ENCODE measurements at regions not wholly inside any gene's neighbourhood (a gene's known extent, or its start where the extent isn't known, plus 50 kb on each side); places are given as distances from the start of the nearest gene placed in this dataset.
A peak's percentile ranks its signal among the peaks of the same experiment; 100 is the strongest.

DNA sequence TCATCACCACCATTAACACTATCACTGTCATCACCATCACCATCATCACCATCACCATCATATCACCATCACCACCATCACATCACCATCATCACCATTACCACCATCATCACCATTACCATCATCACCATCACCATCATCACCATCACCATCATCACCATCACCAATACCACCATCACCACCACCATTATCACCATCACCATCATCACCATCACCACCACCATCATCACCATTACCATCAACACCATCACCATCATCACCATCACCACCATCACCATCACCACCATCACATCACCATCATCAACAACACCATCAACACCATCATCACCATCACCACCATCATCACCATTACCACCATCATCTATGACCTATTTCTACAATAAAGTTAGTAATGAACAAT is 86.1 kb upstream of the PDE10A start:
- DNase-seq (ENCODE audit: low read depth) = no peak

- DNase-seq (ENCODE audit: low read depth) = no peak
These were observed 85.3 kb upstream of the PDE10A start for GRCh38 chr6:165748390-165748789.

GRCh38 chr6:165747963-165748362 is 84.9 kb upstream of the PDE10A start:
- no peak for DNase-seq (ENCODE audit: low read depth)

GRCh38 chr6:165746331-165746730 is 83.3 kb upstream of the PDE10A start:
- DNase-seq (ENCODE audit: low read depth) = no peak

GRCh38 chr6:165745492-165745891 is 82.5 kb upstream of the PDE10A start:
- DNase-seq (ENCODE audit: low read depth) = no peak

GRCh38 chr6:165744555-165745228 is 81.7 kb upstream of the PDE10A start:
- DNase-seq (ENCODE audit: low read depth) = peak; percentile 70

- DNase-seq (ENCODE audit: low read depth) = no peak
These were observed 80.4 kb upstream of the PDE10A start for GRCh38 chr6:165743366-165743898.

DNA sequence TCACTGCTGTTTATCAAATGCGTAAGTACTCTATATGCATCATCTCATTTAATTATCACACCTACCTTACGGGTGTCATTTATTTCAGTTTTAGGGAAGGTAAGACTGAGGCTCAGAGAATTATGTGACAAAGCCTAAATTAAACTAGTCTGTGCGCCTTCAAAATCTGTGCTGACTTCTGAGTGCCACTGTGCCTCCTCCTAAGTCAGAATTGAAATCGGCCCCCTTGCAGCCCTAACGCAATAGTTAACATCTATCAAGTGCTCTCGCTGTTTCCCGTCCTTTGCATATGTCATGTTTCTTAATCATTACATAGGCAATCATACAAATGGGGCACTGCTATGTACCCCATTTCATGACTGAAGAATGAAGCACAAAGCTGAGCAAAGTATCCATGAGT is 79.0 kb upstream of the PDE10A start:
- DNase-seq (ENCODE audit: low read depth) = no peak

GRCh38 chr6:165737396-165737795 is 74.4 kb upstream of the PDE10A start:
- DNase-seq (ENCODE audit: low read depth) = no peak

DNA sequence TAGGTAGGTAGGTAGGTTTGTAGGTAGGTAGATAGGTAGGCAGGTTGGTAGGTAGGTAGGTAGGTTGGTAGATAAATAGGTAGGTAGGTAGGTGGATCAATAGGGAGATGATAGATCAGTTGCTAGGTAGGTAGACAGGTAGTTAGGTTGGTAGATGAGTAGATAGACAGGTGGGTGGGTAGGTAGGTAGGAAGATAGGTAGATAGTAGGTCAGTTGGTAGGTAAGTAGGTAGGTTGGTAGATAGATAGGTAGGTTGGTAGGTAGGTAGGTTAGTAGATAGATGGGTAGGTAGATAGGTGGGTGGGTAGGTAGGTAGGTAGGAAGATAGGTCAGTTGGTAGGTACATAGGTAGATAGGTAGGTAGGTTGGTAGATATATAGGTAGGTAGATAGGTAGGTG is 72.0 kb upstream of the PDE10A start:
- no peak for DNase-seq (ENCODE audit: low read depth)

DNA sequence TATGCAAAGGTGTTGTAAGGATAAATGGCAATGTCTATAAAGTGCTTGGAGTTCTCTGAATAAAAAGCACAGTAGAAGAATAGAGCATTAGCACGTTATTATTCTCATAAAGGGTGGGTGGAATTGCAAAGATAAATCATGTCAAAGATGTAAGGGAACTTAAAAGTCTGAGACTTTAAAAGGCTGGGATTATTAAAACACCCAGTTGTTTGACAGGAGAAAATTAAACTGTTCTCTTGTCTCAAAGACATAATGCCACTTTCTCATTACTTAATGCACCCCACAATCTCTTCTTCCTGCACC is 70.4 kb upstream of the PDE10A start:
- no peak for DNase-seq (ENCODE audit: low read depth)

GRCh38 chr6:165732696-165733488 is 69.9 kb upstream of the PDE10A start:
- no peak for DNase-seq (ENCODE audit: low read depth)

DNA sequence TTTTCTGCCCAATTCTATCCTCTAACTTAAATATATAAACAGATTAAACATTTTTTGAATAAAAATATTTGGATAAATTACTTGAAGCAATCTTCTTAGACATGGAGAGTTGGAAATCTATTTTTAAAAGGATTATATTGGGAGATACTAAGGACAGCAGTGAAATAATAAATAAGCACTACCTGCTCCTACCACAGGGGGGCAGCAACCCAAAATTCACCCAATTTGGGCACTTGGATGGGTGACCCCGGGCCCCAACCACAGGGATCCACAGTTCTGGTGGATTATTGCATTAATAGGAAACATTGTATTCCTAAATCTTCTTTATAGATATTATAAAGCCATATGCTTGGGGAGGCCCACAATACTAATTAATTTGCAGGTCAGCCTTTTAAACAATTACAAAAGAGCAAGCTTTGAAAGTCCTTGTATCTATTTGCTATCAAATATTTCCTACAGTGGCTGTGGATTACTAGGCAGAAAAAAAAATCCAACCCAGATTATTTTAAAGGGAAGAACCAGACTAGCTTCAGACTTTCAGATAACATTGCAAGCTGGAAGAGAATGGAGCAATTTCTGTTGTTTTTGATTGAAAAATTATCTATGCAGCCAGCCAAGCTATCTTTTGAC is 66.4 kb upstream of the PDE10A start:
- DNase-seq (ENCODE audit: low read depth) = no peak

GRCh38 chr6:165728216-165728615 is 65.2 kb upstream of the PDE10A start:
- no peak for DNase-seq (ENCODE audit: low read depth)

DNA sequence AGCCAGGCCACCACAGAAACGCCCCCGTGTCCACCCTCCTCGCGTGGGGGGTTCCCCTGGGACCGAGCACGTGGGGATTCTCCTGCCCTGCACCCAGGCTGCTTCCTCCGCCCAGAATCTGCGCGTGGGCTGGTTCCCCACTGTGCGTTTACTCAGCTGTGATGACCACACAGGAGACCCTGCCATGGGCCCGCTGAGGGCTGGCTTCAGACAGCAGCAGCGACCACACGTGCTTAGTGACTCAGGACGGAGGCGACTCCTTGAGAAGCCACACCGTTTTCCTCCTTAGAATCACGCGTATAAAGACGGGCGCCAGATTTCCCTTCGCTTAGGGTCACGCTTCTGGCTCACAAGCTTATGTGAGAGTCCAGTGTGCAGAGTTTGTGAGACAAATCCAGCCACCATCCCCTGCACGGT is 63.9 kb upstream of the PDE10A start:
- no peak for DNase-seq (ENCODE audit: low read depth)

- DNase-seq (ENCODE audit: low read depth) = no peak
These were observed 63.3 kb upstream of the PDE10A start for GRCh38 chr6:165726290-165726875.

GRCh38 chr6:165725201-165725600 is 62.2 kb upstream of the PDE10A start:
- DNase-seq (ENCODE audit: low read depth) = no peak

DNA sequence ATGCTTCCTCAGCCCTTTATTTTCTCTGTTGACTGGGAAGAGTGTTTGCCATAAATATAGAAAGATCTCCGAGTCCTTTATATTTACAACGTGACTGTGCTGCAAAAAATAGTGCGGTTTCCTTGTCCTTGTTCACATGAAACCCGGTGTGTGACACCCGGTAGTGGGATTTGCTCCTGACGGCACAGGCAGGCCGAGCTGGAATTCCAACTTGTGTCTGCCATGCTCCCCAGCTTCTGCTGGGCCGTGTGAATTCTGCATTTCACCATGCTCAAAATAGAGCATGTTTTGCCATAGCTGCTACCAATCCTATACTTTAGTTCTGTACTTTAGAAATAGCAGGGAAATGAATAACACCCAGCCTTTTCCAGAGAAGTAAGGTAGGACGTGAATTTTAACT is 60.3 kb upstream of the PDE10A start:
- DNase-seq (ENCODE audit: low read depth) = no peak

DNA sequence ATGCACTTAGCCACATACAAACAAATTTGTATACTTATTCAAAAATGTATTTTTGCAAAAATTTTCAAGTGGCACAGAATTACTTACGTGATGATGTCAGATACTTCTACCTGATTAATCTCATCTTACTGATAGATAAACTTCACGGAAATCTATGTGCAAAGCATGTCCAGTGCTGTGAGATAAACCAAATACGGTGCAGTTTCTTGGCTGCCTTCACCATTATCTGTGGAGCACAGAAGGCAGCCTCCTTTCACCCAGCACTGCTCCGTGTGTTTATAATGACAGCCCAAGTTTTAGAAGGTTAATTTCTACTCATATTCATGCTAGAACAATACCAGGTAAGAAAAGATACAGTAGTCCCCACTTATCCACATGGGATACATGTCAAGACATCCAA is 59.0 kb upstream of the PDE10A start:
- DNase-seq (ENCODE audit: low read depth) = no peak

DNA sequence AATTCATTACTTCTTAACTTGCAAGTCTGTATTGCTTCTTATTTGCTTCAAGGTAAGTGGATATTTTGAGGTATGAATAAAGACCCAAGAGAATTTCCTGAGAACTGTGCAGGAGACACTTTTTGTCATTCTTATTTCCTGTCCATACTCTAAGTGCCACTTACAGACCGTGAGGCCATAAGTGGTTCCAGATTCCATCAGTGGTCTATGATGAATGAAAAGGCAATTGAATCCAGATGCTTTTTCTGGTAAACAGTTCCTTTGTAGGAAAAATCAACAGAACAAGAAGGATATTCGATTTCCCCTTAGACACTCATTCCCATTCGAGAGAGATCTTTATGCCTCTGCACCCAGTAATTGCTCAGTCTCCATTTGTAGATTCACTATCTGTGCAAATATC is 58.3 kb upstream of the PDE10A start:
- no peak for DNase-seq (ENCODE audit: low read depth)

DNA sequence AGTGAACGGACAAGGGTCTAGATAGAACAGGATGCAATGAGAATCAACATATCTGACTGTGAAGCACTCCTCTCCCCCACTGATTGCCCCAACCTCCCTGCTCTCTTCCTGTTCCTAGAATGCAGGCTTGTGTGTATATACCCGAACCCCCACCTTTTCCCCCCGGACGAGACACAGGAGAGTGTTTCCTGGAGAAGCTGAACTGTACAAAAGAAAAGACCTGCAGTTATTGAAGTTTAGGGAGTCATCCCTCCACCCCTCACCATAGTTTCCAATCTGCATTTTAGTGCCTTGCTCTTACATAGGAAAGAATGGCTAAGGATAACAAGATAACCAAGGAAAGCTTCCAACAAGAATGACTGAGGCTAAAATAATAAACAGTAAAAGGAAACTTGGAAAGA is 55.5 kb upstream of the PDE10A start:
- peak; percentile 47 for DNase-seq (ENCODE audit: low read depth)

- DNase-seq (ENCODE audit: low read depth) = no peak
These were observed 54.9 kb upstream of the PDE10A start for GRCh38 chr6:165717732-165718465.

Data from stromal cell of bone marrow (primary cell).